Right renal pelvis (tissue), 4 donors: ENCODE measurements at regions not wholly inside any gene's neighbourhood (a gene's known extent, or its start where the extent isn't known, plus 50 kb on each side); places are given as distances from the start of the nearest gene placed in this dataset.

Source experiments
- DNase-seq, 4 donors: peaks; one replicate each; pipeline ENCODE4 v3.0.0-alpha.2; 2013; ENCODE audit warnings: low read depth in 4 of 4, low spot score in 3 of 4, missing footprints in 1 of 4

DNA sequence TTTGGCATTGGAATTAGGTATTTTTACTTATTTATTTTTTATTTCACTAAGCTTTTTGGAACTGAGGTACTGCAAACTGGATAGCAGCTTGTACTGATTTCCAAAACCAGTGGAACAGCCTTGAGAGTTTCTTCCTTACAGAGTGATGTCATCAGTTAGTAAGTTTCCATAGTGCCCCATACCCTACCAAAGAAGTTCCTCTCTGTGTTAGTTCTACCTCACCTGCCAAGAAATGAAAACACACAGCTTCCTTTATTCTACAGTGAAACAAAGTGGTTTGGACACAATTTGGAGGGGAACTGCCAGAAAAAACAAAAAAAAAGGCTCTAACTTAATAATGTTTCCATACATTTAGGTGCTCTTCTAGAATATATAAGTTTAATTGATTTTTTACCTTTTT is 430.9 kb upstream of the ADGRL2 start:
- no peak for DNase-seq

DNA sequence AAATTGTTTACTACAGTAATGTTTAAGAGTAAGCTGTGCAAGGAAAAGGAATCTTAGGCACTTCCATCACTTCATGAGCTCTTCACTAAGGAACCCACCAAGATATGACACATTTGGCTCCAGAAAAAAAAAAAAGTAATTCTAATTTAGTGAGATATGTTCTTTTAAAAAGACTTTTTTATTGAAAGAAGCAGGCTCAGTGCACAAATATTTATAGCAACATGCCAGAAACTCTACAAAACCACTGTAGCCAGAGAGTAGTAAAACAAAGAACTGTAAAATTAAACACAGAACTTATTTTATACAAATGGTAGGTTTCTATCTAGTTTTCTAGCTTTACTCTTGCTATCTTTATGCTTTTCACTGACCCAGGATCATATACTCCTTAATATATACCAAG is 434.6 kb upstream of the ADGRL2 start:
- no peak for DNase-seq

DNA sequence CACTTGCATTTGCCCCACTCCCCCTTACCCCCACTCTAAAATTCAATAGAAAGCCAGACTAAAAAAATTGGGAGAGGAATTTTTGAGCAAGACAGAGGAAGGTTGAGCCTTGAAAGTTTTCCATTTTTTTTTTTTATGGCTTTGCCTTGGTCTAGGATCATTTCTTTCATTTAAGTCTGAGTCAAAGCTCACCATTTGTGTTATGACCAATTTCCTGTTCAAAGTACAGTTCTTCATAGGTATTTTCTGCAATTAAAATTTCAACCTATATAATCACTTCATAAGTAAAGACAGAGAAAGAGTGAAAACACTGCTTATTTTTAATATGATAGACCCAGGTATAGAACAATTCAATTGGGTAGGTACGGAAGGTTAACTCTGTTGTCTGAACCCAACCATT is 436.6 kb upstream of the ADGRL2 start:
- no peak for DNase-seq

DNA sequence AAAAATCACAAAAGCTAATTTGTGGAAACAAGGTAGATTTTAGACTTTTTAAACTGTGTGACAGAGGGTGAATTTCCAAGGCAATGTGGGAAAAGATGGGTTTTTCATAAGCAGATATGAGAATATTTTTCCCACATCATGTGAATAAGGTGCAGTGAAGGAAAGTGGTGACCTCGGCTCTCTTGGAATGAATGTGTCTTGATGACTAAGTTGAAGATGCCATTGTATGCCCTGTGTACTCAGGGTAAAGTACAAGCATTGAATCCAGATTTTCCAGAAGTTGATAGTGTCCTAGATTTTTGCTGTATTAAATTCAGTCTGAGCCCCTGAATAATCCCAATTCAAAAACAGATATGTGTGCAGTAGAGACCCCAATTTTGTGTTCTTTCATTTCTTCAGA is 442.6 kb upstream of the ADGRL2 start:
- DNase-seq = no peak

DNA sequence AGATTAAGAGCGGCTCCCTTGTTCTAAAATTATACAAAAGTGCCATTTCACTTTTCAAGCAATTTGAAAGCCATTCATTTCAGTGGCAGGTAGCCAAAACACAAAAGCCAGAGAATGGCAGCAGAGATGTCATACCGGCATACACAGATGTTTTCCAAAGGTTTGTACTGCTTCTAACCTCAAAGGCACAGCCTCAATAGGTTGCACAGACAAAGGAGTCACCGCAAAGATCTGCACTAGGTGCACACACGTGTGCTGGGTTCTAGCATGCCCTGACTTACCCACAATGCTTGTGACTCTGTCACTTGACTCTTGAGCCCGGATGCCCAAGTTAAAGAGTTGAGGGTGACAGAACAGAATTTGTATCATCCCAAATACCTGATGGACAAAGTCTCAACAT is 448.9 kb upstream of the ADGRL2 start:
- DNase-seq = no peak

DNA sequence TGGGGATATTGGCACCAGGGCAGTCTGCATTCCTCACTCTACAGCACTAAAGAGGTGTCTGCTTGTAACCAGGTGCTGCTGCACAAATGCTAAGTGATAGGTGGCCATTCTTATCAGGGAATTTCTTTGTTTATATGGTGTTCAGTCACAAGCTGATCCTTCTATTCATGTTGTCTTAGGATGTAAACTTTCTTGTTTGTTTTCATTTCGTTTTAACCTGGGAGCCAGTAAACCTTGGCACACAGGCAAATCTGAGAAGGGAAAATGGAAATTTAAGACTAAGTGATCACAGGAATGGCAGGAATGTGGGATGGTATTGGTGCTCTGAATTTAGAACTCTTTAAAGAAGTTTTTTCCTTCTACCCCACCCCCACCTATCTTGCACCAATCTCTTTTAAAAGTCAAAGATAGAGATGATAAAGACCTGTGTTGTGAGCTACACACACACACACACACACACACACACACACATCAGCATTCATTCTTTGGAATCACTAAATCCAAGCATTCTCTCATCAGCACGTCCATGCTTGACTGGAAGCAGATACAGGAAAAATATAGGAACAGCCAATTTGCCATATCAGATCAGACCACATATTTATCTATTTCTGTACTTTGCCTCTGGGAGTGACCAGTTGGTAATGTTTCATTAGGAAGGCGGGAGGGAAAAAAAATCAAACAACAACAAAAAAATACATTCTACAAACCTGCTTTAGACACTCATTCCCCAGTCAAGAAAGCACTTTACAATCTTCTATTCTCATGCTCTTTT is 451.4 kb upstream of the ADGRL2 start:
- no peak for DNase-seq

DNA sequence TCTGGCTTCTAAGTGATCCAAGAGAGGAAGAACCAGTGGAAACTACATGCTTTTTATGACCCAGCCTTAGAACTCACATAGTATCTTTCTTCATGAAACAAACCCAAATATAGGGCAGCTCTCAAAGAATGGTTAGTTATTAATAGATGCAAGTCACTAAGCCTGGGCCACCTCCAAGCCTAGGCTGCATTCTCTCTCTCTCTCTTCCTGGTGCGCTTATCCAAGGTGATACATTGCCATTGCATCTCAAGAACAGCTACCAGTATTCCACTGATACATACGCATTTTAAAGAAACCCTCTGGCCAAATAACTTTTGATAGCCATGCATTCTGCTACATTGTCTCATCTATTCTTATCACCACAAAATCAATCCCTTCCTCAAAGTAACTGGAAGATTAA is 455.6 kb upstream of the ADGRL2 start:
- no peak for DNase-seq

DNA sequence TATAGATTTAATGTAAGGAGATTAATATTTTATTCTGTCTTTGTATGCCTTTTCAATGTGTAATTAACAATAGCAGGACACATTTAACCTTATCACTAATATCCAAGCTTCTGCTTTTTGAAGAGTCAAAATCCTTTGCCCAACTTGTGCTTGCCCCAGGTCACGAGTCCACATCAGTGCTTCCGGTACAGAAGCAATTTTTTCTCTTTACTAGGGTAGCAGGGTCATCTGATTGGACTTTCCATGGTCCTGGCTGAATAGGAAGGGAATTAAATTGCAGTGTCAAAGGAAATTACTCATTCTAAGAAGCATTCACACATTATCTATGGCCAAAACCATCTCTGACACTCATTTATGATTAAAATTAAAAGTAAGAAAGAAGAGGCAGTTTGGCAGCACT is 460.5 kb upstream of the ADGRL2 start:
- DNase-seq = no peak

DNA sequence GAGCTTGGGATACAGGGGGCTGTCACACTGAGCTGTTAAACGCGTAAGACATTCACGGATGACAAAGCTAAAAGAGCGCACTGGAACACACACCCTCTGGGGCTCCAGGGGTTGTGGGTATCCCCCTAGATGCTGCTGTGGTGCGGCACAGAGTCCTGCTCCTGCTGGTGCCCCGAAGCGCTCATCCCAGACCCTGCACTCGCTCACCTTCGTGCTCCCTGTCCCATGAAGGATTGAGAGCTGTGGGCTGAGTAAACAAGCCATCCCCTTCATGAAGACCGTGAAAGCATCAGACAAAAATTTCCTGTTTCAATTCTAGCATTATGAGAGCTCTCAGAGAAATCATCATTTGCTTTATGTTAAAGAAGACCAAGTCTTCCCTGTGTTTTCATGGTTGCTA is 463.5 kb upstream of the ADGRL2 start:
- no peak for DNase-seq

DNA sequence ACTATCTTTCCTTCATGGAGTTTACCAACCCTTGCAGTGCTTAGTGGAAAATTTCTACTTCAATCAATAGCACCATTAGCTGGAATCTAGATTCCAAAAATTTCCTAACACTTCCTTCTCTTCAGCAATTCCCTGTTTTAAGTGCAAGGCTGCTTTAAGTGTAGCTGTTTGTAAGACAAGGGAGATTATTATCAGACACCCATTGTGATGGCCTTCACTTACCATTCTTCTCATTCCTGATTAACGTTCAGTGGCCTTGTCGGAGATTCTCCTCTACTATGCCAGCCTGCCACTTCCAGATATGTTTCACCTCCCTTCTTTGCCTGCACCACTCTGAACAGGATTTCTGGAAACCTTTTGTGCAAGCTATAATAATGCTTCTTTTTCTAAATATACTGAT is 464.9 kb upstream of the ADGRL2 start:
- DNase-seq = no peak

DNA sequence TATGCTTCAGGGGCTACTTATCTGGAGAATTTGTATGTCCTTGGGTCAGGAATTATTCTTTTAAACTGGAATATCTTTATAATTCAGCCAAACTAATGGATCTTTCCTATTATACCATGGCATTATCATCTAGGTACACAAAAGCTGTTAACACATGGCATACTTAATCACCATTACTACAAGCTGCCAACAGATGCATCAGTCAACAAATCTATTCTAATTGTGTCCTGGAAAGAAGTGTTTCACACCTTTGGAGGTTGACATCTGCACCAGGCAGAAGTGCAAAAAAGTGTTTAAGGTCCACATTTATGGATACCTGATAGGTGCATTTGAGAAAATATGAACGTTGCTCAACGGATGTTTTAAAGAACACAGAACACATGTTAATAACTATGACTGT is 470.2 kb upstream of the ADGRL2 start:
- DNase-seq = no peak

DNA sequence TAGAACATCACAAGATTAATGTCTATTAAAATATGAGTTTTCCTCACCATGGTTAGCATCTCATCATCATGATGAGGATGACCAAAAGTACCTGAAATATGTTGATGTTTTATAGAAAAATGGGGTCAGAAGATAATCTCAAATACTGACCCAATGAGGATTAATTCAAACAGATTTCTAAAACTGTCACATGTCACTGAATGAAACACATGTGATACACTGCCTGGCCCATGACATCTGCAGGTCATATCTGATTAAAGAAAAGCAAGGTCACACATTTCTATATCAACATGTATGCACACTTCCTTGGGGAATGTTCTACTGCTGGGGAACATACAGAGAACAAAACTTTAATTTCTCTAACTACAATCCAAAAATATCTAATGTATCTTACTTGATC is 470.6 kb upstream of the ADGRL2 start:
- no peak for DNase-seq

DNA sequence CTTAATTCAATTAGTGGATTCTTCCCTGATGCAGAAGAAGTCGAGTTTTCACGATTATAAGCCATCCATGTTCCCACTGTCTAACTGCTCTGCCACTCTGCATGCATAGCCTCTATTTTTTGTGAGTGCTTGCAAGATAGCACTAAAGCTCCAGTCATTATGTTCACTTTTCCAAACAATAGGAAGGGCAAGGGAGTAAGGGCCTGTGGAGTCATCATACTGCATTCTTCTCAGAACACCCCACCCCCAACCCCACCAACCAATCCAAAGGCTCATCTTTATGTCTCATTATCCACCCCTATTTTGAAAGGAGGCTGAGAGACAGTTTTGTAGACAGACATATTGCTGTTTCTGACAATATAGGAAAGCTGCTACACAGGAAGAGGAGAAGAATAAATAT is 471.7 kb upstream of the ADGRL2 start:
- no peak for DNase-seq

DNA sequence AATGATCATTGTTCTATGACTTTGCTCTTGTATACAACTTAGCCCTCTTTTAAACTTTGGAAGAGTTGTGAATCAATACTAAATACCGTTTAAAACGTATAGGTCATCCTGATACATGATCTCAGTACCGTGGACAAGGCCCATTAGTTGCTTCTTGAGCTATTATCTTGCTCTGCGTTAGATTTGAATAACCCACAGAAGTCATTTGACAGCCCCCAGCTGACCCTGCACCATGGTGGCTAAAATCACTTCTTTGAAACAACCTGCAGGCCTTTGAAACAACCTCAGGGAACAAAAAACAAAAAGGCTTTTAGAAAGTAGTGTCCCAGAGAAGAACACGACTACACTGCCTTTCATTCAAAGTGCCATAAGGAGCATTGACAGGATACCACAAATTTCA is 473.0 kb upstream of the ADGRL2 start:
- DNase-seq = no peak

DNA sequence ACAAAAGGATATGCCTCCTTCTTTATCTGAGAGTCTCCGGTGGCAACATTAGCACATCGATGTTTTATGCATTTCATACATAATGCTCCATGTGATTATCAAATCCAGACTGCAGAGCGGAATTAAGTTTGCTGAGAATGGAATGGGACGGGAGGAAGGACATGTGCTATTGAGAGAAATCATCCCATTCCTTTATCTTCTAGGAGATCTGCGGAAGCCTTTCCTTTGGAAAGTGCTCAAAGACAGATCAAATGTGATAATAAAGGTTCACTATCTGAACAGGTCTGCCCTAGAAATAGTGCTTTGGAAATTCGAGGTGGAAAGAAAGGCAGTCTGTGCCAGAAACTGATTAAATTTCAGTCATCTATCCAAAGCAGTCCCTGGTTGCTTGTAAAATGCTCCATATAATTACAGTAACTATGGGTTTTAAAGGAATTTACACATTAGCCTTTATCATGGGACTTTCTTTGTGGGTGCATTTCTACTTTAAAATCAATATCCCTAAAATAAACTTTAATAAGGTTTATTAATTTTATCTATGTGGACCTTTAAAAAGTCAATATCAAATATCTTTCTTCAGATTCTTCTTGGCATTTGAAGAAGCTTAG is 473.5 kb upstream of the ADGRL2 start:
- DNase-seq = no peak

DNA sequence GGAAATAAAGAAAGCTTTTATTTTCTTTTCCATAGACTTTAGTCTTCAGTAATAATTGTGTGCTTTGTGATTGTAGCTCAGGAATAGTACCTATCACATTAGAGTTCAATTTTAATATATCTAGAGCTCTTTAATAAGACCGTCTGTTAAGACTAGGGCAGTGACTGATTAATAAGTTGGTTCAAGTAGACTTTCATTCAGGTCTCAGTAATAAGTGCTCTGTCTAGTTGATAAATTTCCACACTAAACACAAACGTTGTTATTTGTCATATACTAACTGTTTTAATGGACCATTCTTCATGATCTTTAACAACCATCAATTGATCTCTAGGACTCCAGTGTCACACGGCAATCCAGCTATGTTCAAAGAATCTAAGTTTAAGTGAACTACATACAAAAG is 474.5 kb upstream of the ADGRL2 start:
- DNase-seq = no peak

DNA sequence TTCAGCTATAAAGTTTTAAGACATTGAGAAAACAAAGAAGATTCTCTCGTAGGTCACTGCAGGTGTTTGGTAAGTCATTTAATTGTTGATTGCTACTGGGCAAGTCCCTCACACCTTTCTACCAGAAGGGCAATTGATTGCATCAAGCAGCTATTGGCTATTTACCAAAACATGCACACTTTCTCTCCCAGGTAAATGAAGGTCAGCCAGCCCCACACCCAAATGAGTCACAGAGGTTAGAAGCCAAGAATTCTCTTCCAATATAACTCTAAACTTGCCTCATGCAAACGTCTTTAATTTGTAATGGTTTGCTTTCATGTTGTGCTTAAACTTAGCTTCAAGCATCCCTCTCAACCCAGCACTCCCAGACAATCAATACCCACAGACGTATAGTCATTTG is 475.3 kb upstream of the ADGRL2 start:
- no peak for DNase-seq

DNA sequence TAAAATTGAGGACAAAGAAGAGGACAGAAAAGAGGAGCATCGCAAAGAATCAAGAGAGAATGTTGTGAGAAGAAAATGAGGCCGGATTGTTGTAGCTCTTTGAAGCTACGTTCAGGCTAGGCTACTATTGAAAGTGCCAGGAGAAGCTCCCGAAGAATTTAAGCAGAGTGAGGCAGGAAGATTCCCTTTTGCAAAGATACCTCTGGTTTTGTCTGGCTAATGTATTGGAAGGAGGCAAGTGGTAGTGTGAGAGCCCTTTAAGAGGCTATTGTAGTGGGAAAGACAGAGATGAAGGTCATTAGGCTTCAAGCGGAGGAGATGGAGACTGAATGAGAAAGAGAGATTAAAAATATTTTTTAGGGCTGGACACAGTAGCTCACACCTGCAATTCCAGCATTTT is 476.9 kb upstream of the ADGRL2 start:
- DNase-seq = no peak

DNA sequence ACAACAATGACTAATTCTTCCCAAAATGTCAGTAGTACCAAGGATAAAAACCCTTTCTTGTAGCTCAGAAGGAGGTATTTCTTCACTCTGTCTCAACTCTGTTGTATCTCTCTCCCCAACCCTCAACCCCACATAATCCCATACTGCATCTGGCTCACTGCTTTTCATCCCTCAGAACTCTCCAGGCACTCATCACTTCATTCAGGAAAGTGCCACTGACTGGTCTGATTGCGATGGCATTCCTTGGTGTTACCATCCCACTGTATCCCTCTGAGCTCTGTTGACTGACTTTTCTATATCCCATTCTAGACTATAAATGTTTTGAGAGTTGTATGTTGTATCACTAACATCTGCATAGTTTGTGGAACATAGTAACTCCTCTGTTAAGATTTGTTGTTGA is 483.5 kb upstream of the ADGRL2 start:
- no peak for DNase-seq

DNA sequence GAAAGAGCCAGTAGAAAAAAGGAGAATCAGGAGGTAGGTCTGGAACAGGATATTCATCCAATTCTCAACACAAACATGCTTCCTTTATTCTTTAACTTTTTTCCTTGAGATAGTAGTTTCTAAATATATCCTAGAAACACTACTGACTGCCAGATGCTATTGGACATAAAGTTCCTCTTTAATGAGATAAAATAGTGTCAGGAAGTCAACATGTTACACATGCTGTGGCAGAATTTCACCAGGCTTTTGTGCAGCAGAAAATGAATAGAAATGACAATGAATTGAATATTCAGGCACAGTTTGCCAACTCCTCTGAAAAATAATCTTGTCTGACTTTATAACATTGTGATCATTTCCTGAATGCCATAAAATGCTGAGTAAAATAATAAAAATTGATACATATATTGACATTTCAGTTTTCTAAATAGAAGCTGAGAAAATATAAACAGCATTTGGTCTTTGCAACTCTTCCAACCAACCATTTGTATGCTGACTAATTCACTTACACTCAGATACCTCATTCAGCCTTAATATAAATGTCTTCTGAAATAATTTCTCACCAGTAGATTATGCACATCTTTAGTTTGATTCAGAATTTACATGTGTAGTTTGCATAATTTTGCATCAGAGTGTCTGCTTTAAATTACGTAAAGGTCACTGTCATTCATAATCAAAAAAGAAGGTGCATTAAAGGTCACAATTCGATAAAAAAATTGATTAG is 486.1 kb upstream of the ADGRL2 start:
- no peak for DNase-seq

DNA sequence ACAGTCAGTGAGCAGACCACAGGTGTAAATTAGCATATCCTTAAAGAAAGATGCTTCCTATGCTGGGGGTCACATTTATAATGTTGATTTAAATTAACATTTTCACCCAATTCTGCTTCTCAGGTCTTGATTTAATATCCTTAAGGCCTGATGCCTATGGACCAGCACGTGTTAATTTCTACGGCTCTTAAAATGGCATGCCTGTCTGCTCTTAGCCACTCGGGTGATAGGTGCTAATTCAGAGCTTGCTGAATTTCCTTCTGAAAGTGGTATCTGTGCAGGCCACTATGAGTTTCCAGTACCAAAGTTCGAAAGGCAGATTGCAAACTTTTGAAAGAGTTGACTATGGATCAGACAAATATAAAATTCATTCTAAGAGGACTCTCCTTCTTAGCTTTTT is 487.4 kb upstream of the ADGRL2 start:
- DNase-seq = no peak

DNA sequence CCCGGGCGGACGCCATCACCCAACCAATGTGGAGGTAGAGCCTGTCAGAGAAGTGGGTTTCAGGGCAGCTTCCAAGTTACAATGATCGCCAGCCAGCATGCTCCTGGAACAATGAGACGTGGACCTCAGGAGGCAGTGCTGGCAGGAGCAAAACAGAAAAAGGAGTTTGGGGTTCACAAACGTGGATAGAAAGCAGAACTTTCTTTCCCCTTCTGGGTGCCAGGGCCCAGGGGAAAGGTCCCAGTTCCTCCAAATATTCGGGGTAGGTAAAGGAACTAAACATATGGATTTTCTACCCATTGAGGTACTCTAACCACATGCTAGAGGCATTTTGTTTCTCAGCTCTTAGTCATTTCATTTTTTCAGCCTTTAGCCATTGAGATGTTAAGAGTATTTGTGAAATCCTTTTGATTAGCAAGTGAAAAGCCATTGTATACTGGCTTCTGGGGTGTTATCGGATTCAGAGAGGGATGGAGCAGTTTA is 488.4 kb upstream of the ADGRL2 start:
- no peak for DNase-seq
